IMR-90 (cell line): ENCODE measurements at regions not wholly inside any gene's neighbourhood (a gene's known extent, or its start where the extent isn't known, plus 50 kb on each side); places are given as distances from the start of the nearest gene placed in this dataset.

Source experiments
- FOS ChIP-seq: fragments of 150-350 bp; IDR thresholded peaks from 2 replicates; pipeline ENCODE4 v1.6.1; 2016; ENCODE audit warnings: low read depth, low read length
- POLR2A ChIP-seq: IDR thresholded peaks from 2 replicates; pipeline ENCODE4 v1.6.1; 2012; ENCODE audit warnings: mild to moderate bottlenecking, low read depth, low read length

- TF ChIP-seq POLR2A (no peak), FOS (no peak)
These were observed 102.5 kb upstream of the ROBO1 start for GRCh38 chr3:79870313-79870620.
